Transverse colon (tissue), 3 donors: ENCODE measurements at regions not wholly inside any gene's neighbourhood (a gene's known extent, or its start where the extent isn't known, plus 50 kb on each side); places are given as distances from the start of the nearest gene placed in this dataset.

Source experiments
- CTCF ChIP-seq, 5 experiments: fragments of 200-600 bp in 3 of 5; fragments of 450-650 bp in 2 of 5; sonication (generic) in 3 of 5; IDR thresholded peaks; 1 replicate in 2 of 5; 2 replicates in 3 of 5; pipeline ENCODE4 v1.5.1; 2016 to 2017; ENCODE audit warnings: antibody characterized with exemption in 5 of 5, inconsistent platforms in 3 of 5, mild to moderate bottlenecking in 2 of 5, moderate library complexity in 1 of 5
- POLR2A ChIP-seq: fragments of 450-650 bp; IDR thresholded peaks from one replicate; pipeline ENCODE4 v1.6.1; 2016; ENCODE audit warnings: antibody characterized with exemption, mild to moderate bottlenecking, moderate library complexity

GRCh38 chr14:80109055-80109454 is 102.2 kb downstream of the DIO2 start:
- TF ChIP-seq CTCF (IDR thresholded peaks at IDR 0.05) (no peak), POLR2A (no peak)
